ENCODE measurements at regions not wholly inside any gene's neighbourhood (a gene's known extent, or its start where the extent isn't known, plus 50 kb on each side); places are given as distances from the start of the nearest gene placed in this dataset.

DNA sequence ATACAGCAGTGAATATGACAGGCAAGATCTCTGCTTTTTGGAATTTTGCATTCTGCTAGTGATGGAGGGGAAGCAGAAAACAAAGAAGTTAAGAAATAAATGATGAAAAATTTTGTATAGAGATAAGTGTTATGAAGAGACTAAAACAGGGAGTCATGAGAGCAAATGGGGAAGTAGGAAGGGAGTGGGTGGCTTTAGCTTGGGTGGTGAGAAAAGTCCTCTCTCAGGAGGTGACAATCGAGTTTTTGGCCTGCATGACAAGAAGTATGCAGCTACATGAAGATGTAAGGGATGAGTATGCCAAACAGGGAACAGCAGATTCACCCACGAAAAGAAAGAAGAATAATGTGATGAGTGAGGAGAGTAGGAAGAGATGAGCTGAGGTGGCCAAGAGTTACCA, 80.7 kb upstream of the MPPED2 start:
- TF ChIP-seq, protein P1, sequence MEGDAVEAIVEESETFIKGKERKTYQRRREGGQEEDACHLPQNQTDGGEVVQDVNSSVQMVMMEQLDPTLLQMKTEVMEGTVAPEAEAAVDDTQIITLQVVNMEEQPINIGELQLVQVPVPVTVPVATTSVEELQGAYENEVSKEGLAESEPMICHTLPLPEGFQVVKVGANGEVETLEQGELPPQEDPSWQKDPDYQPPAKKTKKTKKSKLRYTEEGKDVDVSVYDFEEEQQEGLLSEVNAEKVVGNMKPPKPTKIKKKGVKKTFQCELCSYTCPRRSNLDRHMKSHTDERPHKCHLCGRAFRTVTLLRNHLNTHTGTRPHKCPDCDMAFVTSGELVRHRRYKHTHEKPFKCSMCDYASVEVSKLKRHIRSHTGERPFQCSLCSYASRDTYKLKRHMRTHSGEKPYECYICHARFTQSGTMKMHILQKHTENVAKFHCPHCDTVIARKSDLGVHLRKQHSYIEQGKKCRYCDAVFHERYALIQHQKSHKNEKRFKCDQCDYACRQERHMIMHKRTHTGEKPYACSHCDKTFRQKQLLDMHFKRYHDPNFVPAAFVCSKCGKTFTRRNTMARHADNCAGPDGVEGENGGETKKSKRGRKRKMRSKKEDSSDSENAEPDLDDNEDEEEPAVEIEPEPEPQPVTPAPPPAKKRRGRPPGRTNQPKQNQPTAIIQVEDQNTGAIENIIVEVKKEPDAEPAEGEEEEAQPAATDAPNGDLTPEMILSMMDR (IDR thresholded peaks at IDR 0.05; ENCODE audit: insufficient read depth, low read depth, low read length), result no peak
- no peak for TF ChIP-seq EZH2 (IDR thresholded peaks at IDR 0.05; ENCODE audit: insufficient read depth, low read length)
